Ovary (tissue), 3 donors: ENCODE measurements at regions not wholly inside any gene's neighbourhood (a gene's known extent, or its start where the extent isn't known, plus 50 kb on each side); places are given as distances from the start of the nearest gene placed in this dataset.

Experiments
- POLR2A ChIP-seq: fragments of 450-650 bp; IDR thresholded peaks from one replicate; pipeline ENCODE4 v1.6.1; 2017; ENCODE audit warnings: antibody characterized with exemption, mild to moderate bottlenecking, moderate library complexity
- TF ChIP-seq, protein P1 (sequence below), 3 donors: fragments of 450-650 bp in 2 of 3; fragments of 200-600 bp in 1 of 3; IDR thresholded peaks; one replicate each; pipeline versions ENCODE4 v1.5.1 to v1.8.0; 2016 to 2022; ENCODE audit warnings: antibody characterized with exemption in 3 of 3, mild to moderate bottlenecking in 1 of 3
- donor health status: DM: no; HTN: no; CAD: no.

DNA sequence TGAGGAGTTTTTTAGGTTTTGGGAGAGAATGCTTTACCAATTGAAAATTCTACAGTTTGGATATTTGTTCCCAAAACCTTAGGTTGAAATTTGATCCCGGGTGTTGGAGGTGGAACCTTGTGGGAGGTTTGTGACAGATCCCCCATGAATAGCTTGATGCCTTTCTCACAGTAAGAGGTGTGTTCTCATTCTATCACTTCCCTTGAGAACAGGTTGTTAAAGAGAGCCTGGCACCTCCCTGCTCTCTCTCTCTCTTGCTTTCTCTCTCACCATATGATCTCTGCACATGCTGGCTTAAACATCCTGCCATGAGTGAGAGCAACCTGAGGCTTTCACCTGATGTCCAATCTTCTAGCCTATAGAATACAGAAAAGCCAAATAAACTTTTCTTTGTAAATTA lies 1475.5 kb upstream of the AGA start:
- no peak for TF ChIP-seq POLR2A
- TF ChIP-seq, protein P1, sequence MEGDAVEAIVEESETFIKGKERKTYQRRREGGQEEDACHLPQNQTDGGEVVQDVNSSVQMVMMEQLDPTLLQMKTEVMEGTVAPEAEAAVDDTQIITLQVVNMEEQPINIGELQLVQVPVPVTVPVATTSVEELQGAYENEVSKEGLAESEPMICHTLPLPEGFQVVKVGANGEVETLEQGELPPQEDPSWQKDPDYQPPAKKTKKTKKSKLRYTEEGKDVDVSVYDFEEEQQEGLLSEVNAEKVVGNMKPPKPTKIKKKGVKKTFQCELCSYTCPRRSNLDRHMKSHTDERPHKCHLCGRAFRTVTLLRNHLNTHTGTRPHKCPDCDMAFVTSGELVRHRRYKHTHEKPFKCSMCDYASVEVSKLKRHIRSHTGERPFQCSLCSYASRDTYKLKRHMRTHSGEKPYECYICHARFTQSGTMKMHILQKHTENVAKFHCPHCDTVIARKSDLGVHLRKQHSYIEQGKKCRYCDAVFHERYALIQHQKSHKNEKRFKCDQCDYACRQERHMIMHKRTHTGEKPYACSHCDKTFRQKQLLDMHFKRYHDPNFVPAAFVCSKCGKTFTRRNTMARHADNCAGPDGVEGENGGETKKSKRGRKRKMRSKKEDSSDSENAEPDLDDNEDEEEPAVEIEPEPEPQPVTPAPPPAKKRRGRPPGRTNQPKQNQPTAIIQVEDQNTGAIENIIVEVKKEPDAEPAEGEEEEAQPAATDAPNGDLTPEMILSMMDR (IDR thresholded peaks at IDR 0.05): no peak
